ENCODE measurements at regions not wholly inside any gene's neighbourhood (a gene's known extent, or its start where the extent isn't known, plus 50 kb on each side); places are given as distances from the start of the nearest gene placed in this dataset.

- H3K4me3 ChIP-seq (ENCODE audit: control insufficient read depth, low read depth, low read length) = no peak overlapping the region
- TF ChIP-seq, protein P1, sequence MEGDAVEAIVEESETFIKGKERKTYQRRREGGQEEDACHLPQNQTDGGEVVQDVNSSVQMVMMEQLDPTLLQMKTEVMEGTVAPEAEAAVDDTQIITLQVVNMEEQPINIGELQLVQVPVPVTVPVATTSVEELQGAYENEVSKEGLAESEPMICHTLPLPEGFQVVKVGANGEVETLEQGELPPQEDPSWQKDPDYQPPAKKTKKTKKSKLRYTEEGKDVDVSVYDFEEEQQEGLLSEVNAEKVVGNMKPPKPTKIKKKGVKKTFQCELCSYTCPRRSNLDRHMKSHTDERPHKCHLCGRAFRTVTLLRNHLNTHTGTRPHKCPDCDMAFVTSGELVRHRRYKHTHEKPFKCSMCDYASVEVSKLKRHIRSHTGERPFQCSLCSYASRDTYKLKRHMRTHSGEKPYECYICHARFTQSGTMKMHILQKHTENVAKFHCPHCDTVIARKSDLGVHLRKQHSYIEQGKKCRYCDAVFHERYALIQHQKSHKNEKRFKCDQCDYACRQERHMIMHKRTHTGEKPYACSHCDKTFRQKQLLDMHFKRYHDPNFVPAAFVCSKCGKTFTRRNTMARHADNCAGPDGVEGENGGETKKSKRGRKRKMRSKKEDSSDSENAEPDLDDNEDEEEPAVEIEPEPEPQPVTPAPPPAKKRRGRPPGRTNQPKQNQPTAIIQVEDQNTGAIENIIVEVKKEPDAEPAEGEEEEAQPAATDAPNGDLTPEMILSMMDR (IDR thresholded peaks at IDR 0.05; ENCODE audit: control insufficient read depth, insufficient read depth, low read depth, low read length, missing control alignments) = no peak
- no peak for DNase-seq (ENCODE audit: low read depth)
Measured at GRCh38 chr2:5123582-5124196, 568.5 kb upstream of the SOX11 start.

- no peak for DNase-seq (ENCODE audit: low read depth)
Measured at GRCh38 chr2:5125017-5125730, 567.0 kb upstream of the SOX11 start.

DNA sequence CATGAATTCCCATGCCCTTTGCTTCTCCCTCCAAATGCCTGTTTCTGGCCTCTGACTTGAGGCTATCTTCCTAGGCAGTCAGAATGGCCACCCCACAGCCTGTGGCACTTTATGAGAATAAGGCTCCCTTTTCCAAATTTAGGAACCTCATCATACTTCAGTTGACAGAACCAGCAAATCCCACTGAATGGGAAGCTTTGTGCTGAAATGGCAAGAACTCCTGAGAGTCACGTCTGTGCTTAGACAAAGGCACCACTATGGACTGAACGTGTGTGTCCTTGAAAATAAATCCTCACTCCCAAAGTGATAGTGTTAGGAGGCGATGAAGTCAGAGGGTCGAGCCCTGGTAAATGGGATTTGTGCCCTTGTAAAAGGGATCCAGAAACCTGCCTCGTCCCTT, 559.9 kb upstream of the SOX11 start:
- no peak overlapping the region for H3K4me3 ChIP-seq (ENCODE audit: control insufficient read depth, low read depth, low read length)

More at GRCh38 chr2:5125017-5125730, 567.0 kb upstream of the SOX11 start:
- H3K4me3 ChIP-seq (ENCODE audit: control insufficient read depth, low read depth, low read length) = no peak overlapping the region
- TF ChIP-seq, protein P1 (IDR thresholded peaks at IDR 0.05; ENCODE audit: control insufficient read depth, insufficient read depth, low read depth, low read length, missing control alignments) = no peak

DNA sequence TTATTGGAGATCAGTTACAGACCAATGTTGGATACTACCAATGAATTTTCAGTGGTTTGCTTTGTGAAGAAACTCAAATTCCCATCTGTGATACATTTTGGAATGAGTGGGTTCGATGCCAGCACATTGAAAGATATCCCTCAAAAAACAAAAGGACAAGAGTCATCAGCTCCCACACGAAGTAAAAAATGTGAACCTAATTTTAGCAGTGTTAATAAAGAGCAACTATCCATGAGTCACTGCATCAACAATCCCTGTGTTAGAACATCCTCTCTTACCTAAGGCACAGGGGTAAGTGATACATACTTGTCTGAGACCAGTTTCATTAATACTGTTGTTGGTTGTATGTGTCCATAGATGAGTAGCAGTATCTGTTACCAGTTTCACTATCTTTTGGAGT, 551.8 kb upstream of the SOX11 start:
- no peak for DNase-seq (ENCODE audit: low read depth)
- TF ChIP-seq, protein P1 (IDR thresholded peaks at IDR 0.05; ENCODE audit: control insufficient read depth, insufficient read depth, low read depth, low read length, missing control alignments) = no peak
- no peak overlapping the region for H3K4me3 ChIP-seq (ENCODE audit: control insufficient read depth, low read depth, low read length)

More for the DNA sequence above, 559.9 kb upstream of the SOX11 start:
- TF ChIP-seq, protein P1 (IDR thresholded peaks at IDR 0.05; ENCODE audit: control insufficient read depth, insufficient read depth, low read depth, low read length, missing control alignments) = no peak
- no peak for DNase-seq (ENCODE audit: low read depth)

DNA sequence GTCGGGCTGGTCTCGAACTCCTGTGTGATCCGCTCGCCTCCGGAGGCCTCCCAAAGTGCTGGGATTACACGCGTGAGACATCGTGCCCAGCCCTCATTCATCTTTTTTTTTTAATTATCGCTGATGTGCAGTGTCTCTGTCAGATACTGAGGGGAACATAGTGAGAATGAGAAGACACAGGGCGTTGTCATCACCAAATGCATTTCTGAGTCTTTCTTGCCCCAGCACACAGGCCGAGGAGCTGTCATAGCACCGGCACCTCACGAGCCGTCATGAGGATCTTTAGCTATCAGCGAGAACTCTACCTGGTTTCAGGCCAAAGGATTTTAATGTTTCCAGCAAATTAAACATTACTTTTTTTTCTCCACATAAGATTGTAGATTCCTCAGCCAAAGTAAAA, 548.0 kb upstream of the SOX11 start:
- no peak overlapping the region for H3K4me3 ChIP-seq (ENCODE audit: control insufficient read depth, low read depth, low read length)
- TF ChIP-seq, protein P1 (IDR thresholded peaks at IDR 0.05; ENCODE audit: control insufficient read depth, insufficient read depth, low read depth, low read length, missing control alignments) = no peak
- DNase-seq (ENCODE audit: low read depth) = no peak

DNA sequence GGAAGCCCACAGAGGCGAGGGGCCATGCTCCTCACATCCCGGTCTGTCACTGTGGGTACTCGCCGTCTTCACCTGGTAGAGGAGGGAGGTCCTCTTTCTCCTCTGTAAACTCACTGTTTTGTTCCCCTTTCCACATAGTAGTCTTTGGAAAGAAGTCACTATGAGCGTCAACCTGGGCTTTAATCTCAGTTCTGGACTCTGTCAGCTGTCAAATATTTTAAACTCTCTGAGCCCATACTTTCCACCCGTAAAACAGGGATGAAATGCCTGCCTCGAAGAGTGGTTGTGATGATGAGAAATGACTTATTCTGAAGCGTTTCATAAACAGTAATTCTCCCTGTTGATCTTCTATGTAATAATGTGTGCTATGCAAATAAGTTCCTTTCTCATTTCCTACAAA, 547.1 kb upstream of the SOX11 start:
- TF ChIP-seq, protein P1 (IDR thresholded peaks at IDR 0.05; ENCODE audit: control insufficient read depth, insufficient read depth, low read depth, low read length, missing control alignments) = no peak
- DNase-seq (ENCODE audit: low read depth) = no peak
- no peak overlapping the region for H3K4me3 ChIP-seq (ENCODE audit: control insufficient read depth, low read depth, low read length)
